HepG2 (cell line): ENCODE measurements at regions not wholly inside any gene's neighbourhood (a gene's known extent, or its start where the extent isn't known, plus 50 kb on each side); places are given as distances from the start of the nearest gene placed in this dataset.

Source experiments
- ATAC-seq: fragments of 200-7000 bp; cut with Tn5 transposase; 3 replicates; pipeline ENCODE4 v1.9.1; 2020; ENCODE audit warnings: mild to moderate bottlenecking, moderate library complexity
- BruUV-seq: library from RNA; stranded (reverse); fragments of 400-500 nt; replicated peaks from 2 replicates; lab custom pipeline; 2021; lab: Mats Ljungman, UMichigan
- CTCF ChIA-PET: fragments of 300-600 bp; formaldehyde crosslinking; extraction: SDS; loops from one replicate; lab custom pipeline; 2021; ENCODE audit warnings: low total read pairs, inconsistent platforms, low intra/inter-chr PET ratio; lab: Yijun Ruan, JAX
- POLR2A ChIA-PET: fragments of 350-600 bp; sonication (Branson Sonifier 250); formaldehyde crosslinking; loops from one replicate; lab custom pipeline; 2020; ENCODE audit warnings: antibody characterized with exemption, inconsistent platforms; lab: Yijun Ruan, JAX
- DNase-seq: peaks from one replicate; pipeline ENCODE4 v3.0.0-alpha.2; 2015; ENCODE audit warnings: low spot score
- FAIRE-seq: peaks from 3 replicates; lab custom pipeline; 2011; peaks lifted over from hg19 to GRCh38; lab: Jason Lieb, UNC
- H2AFZ ChIP-seq: one replicate; pipeline ENCODE4 v1.6.1; 2011; ENCODE audit warnings: low read length, inconsistent platforms
- H3K27ac ChIP-seq: fragments of 300-600 bp; 3 replicates; pipeline ENCODE4 v1.8.0; 2011; ENCODE audit warnings: mixed run types, mild to moderate bottlenecking, mixed read lengths, low read length, inconsistent platforms; ENCODE audit not compliant: insufficient read depth; ENCODE audit errors: extremely low read length
- H3K27me3 ChIP-seq, 2 experiments: fragments of 200-600 bp in 1 of 2; 2 replicates in 1 of 2; 3 replicates in 1 of 2; pipeline versions ENCODE4 v1.6.0 to v1.8.0; 2011; ENCODE audit warnings: low read length in 2 of 2, mild to moderate bottlenecking in 2 of 2, moderate library complexity in 2 of 2, inconsistent platforms in 1 of 2; ENCODE audit not compliant: insufficient read depth in 2 of 2, control insufficient read depth in 1 of 2
- H3K36me3 ChIP-seq, 2 experiments: fragments of 200-600 bp in 1 of 2; replicated peaks in 1 of 2; 2 replicates in 1 of 2; 3 replicates in 1 of 2; pipeline versions ENCODE4 v1.5.1 to v1.8.0; 2011; ENCODE audit warnings: low read length in 2 of 2, inconsistent platforms in 1 of 2; ENCODE audit not compliant: insufficient read depth in 2 of 2, control insufficient read depth in 1 of 2
- H3K4me1 ChIP-seq: 2 replicates; pipeline ENCODE4 v1.5.1; 2012; ENCODE audit warnings: low read length, inconsistent platforms; ENCODE audit not compliant: insufficient read depth
- H3K4me2 ChIP-seq: 2 replicates; pipeline ENCODE4 v1.6.0; 2011; ENCODE audit warnings: low read depth, low read length, inconsistent platforms
- H3K4me3 ChIP-seq, 3 experiments: fragments of 200-600 bp in 1 of 3; sonication (generic), shearing (Covaris generic) in 1 of 3; replicated peaks in 1 of 3; 2 replicates each; pipeline ENCODE4 v1.5.1; 2011 to 2016; ENCODE audit warnings: low read length in 3 of 3, inconsistent platforms in 2 of 3, low read depth in 2 of 3, mild to moderate bottlenecking in 2 of 3, control low read depth in 1 of 3, mixed read lengths in 1 of 3; ENCODE audit not compliant: insufficient read depth in 1 of 3
- H3K79me2 ChIP-seq: one replicate; pipeline ENCODE4 v1.6.1; 2011; ENCODE audit warnings: low read length, inconsistent platforms; ENCODE audit not compliant: insufficient read depth
- H3K9ac ChIP-seq: 2 replicates; pipeline ENCODE4 v1.6.0; 2011; ENCODE audit warnings: mild to moderate bottlenecking, low read depth, low read length, inconsistent platforms; ENCODE audit not compliant: insufficient read depth
- H3K9me3 ChIP-seq: 2 replicates; pipeline ENCODE4 v1.5.1; 2012; ENCODE audit warnings: mild to moderate bottlenecking, low read length
- H4K20me1 ChIP-seq: 2 replicates; pipeline ENCODE4 v1.6.0; 2011; ENCODE audit warnings: inconsistent platforms, mild to moderate bottlenecking, low read length, moderate library complexity; ENCODE audit not compliant: insufficient read depth
- LCORL ChIP-seq, 2 experiments: fragments of 450-650 bp in 1 of 2; sonication (generic) in 1 of 2; formaldehyde crosslinking in 1 of 2; IDR thresholded peaks; 2 replicates each; pipeline versions ENCODE4 v1.5.0 to v1.6.1; 2017 to 2020; ENCODE audit warnings: antibody characterized with exemption in 1 of 2, missing genetic modification reagents in 1 of 2
- ZNF12 ChIP-seq: sonication (generic); formaldehyde crosslinking; IDR thresholded peaks from 2 replicates; pipeline ENCODE4 v1.5.0; 2020; ENCODE audit warnings: missing genetic modification reagents
- ZNF180 ChIP-seq: sonication (generic); formaldehyde crosslinking; IDR thresholded peaks from 2 replicates; pipeline ENCODE4 v1.4.0; 2020; ENCODE audit warnings: low read depth, missing genetic modification reagents, borderline replicate concordance
- ZNF282 ChIP-seq: fragments of 450-650 bp; IDR thresholded peaks from 2 replicates; pipeline ENCODE4 v1.6.1; 2018; ENCODE audit not compliant: partially characterized antibody
- ZNF446 ChIP-seq: sonication (generic); formaldehyde crosslinking; IDR thresholded peaks from 2 replicates; pipeline ENCODE4 v1.5.0; 2020; ENCODE audit warnings: mild to moderate bottlenecking, missing genetic modification reagents
- ZNF672 ChIP-seq: sonication (generic); formaldehyde crosslinking; IDR thresholded peaks from 2 replicates; pipeline ENCODE4 v1.8.1; 2022; ENCODE audit warnings: missing genetic modification reagents
- ZNF709 ChIP-seq: sonication (generic); formaldehyde crosslinking; IDR thresholded peaks from 2 replicates; pipeline ENCODE4 v1.5.0; 2020; ENCODE audit warnings: mild to moderate bottlenecking, missing genetic modification reagents
- ZNF746 ChIP-seq: sonication (generic); formaldehyde crosslinking; IDR thresholded peaks from 2 replicates; pipeline ENCODE4 v1.8.0; 2022; ENCODE audit warnings: mild to moderate bottlenecking, missing genetic modification reagents
- ZNF850 ChIP-seq: sonication (generic); formaldehyde crosslinking; conservative IDR thresholded peaks from 2 replicates; pipeline ENCODE4 v1.9.0; 2021; ENCODE audit warnings: mild to moderate bottlenecking, missing genetic modification reagents
- WGBS: methylation state at CpG from one replicate; pipeline ENCODE4 v1.1.6; 2017; ENCODE audit warnings: low lambda C conversion rate; 5-methylcytosine and 5-hydroxymethylcytosine counted together
- in situ Hi-C: cut with HindIII; loops from 2 replicates; pipeline ENCODE4 v1.10.0; 2017; ENCODE audit warnings: low pct_unique_long_range_greater_than_20kb; ENCODE audit not compliant: extremely low pct_ligation_motif_present
- intact Hi-C: fragments of 100-400 bp; cut with micrococcal nuclease; formaldehyde crosslinking; loops from one replicate; pipeline ENCODE4 v1.10.0; 2022; ENCODE audit not compliant: unreplicated experiment

DNA sequence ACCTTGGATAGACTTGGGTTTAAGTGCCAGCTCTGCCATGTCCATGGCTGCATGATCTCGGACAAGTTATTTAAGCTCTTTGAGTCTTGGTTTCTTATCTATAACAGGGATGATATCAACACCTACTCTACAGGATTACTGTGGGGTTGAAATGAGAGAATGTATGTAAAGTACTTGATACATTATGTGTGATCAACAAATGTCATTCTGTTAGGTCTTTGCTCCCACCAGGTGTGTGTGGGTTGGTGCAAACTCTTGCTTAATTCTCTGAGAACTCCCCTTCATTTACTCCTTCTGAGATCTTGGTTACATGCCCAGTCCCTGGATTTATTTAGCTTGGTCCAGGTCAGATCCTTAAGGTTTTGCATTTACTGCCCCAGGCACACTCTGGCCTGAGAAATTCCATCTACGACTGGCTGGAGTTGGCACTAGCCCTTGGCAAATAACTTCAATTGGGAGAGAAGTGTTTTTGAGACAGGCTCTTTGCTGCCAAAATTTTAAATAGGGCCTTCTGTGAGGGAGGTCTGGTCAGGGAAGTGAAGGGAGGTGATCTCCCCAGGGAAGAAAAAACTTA lies 63.5 kb upstream of the KLF9 start:
- no peak overlapping the region for H3K27ac ChIP-seq
- H3K4me1 ChIP-seq: peaks cover 45% of the 10 kb centered on the region
- CTCF ChIA-PET: no interaction called here

DNA sequence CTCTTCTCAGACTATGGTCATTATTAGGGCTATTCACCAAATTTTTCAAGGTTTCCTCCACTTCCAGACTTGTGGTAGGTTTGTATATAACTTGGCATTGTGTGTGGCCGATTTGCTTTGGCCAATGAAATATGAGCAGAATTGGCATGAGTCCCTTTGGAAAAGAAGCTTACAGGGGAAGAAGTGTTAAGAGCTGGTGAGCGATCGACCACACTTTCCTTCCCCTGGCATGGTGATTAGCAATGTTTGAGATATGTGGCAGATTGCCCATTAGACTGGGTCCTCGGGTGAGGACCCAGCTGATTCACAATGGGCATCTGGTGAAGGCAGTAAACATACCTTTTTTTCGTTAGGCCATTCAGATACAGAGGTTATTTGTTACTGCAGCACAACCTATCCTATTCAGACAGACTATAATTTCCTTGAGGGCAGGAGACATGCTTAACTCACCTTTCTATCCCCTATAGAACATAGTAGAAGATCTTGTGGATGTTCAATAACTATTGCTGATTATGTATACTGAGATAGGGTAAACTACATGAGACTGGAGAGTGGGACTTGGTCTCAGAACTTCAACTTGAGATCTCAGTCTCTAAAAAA lies 62.8 kb upstream of the KLF9 start:
- H3K79me2 ChIP-seq: no peaks in the 10 kb centered on the region
- no peak for FAIRE-seq
- no peak for ATAC-seq
- no TSS peak for BruUV-seq
- no peaks in the 10 kb centered on the region for H3K36me3 ChIP-seq
- WGBS: 39% methylated on average over 5 of the region's 5 CpGs
- TF ChIP-seq ZNF12: peak; percentile 95
- TF ChIP-seq LCORL (IDR thresholded peaks at IDR 0.05): no peak
- no peak for TF ChIP-seq LCORL (CRISPR knock-in tag; IDR thresholded peaks at IDR 0.05)
- no peak for TF ChIP-seq ZNF746 (CRISPR knock-in tag)
- no peak overlapping the region for H3K9ac ChIP-seq
- H3K27me3 ChIP-seq: peaks cover 0 to 26% of the 10 kb centered on the region in 2 experiments; a peak in 1 of 5 replicates
- no peak overlapping the region for H3K27ac ChIP-seq
- POLR2A ChIA-PET: interaction anchor here (5.8 kb wide), 1 partner anchor 57 kb away, joined by 40 read pairs; no protein-coding TSS in a partner anchor
- no peaks in the 10 kb centered on the region for H4K20me1 ChIP-seq
- H3K4me1 ChIP-seq: peaks cover 51% of the 10 kb centered on the region
- CTCF ChIA-PET: no interaction called here
- in situ Hi-C loops: no loop called here
- no peaks in the 10 kb centered on the region for H3K9me3 ChIP-seq
- H3K4me3 ChIP-seq: no peak overlapping the region
- H3K4me2 ChIP-seq: no peak overlapping the region
- no peak overlapping the region for H2AFZ ChIP-seq
- intact Hi-C loops: no loop called here
- DNase-seq: no peak

More for the DNA sequence above, 63.5 kb upstream of the KLF9 start:
- no peak for FAIRE-seq
- no peaks in the 10 kb centered on the region for H3K79me2 ChIP-seq
- BruUV-seq: no TSS peak
- no peak for ATAC-seq
- peaks cover 0 to 26% of the 10 kb centered on the region in 2 experiments; a peak in 1 of 5 replicates for H3K27me3 ChIP-seq
- TF ChIP-seq ZNF850 (CRISPR knock-in tag): no peak
- TF ChIP-seq ZNF446 (CRISPR knock-in tag): no peak
- no peak for TF ChIP-seq ZNF282
- no peak for TF ChIP-seq ZNF709 (CRISPR knock-in tag)
- no peak for TF ChIP-seq ZNF672 (CRISPR knock-in tag)
- no peak for TF ChIP-seq ZNF180
- TF ChIP-seq, all 625 proteins: peak for 0
- in situ Hi-C loops: no loop called here
- H4K20me1 ChIP-seq: no peaks in the 10 kb centered on the region
- no peak for DNase-seq
- H3K9ac ChIP-seq: no peak overlapping the region
- H3K9me3 ChIP-seq: no peaks in the 10 kb centered on the region
- no peak overlapping the region for H3K4me3 ChIP-seq
- H2AFZ ChIP-seq: no peak overlapping the region
- WGBS: 88% methylated on average over 2 of the region's 2 CpGs
- intact Hi-C loops: no loop called here
- H3K4me2 ChIP-seq: no peak overlapping the region
- no peaks in the 10 kb centered on the region for H3K36me3 ChIP-seq
- POLR2A ChIA-PET: interaction anchor here (5.8 kb wide), 1 partner anchor 58 kb away, joined by 40 read pairs; no protein-coding TSS in a partner anchor
